Prostate gland (tissue), 2 donors: ENCODE measurements at regions not wholly inside any gene's neighbourhood (a gene's known extent, or its start where the extent isn't known, plus 50 kb on each side); places are given as distances from the start of the nearest gene placed in this dataset.

Experiments
- CTCF ChIP-seq, 4 experiments: fragments of 200-600 bp in 2 of 4; fragments of 450-650 bp in 2 of 4; sonication (generic) in 2 of 4; IDR thresholded peaks; 1 replicate in 3 of 4; 2 replicates in 1 of 4; pipeline ENCODE4 v1.5.1; 2016 to 2019; ENCODE audit warnings: antibody characterized with exemption in 4 of 4, mild to moderate bottlenecking in 2 of 4, moderate library complexity in 2 of 4
- POLR2A ChIP-seq: fragments of 450-650 bp; IDR thresholded peaks from one replicate; pipeline ENCODE4 v1.6.1; 2016; ENCODE audit warnings: antibody characterized with exemption, mild to moderate bottlenecking

GRCh38 chr14:105582639-105583038 is 56.3 kb downstream of the TMEM121 start:
- TF ChIP-seq POLR2A = no peak
- TF ChIP-seq CTCF (IDR thresholded peaks at IDR 0.05) = no peak
